Keratinocyte (primary cell): ENCODE measurements at regions not wholly inside any gene's neighbourhood (a gene's known extent, or its start where the extent isn't known, plus 50 kb on each side); places are given as distances from the start of the nearest gene placed in this dataset.

Source experiments
- DNase-seq: peaks from one replicate; pipeline ENCODE4 v3.0.0-alpha.2; 2011; ENCODE audit warnings: low read depth, missing footprints, low spot score
- FAIRE-seq: peaks from 2 replicates; lab custom pipeline; 2011; peaks lifted over from hg19 to GRCh38; lab: Jason Lieb, UNC
- H2AFZ ChIP-seq: 2 replicates; pipeline ENCODE4 v1.6.0; 2012; ENCODE audit warnings: low read length, control low read depth, inconsistent platforms; ENCODE audit not compliant: control insufficient read depth
- H3K27ac ChIP-seq: 2 replicates; pipeline ENCODE4 v1.5.1; 2011; ENCODE audit warnings: low read length; ENCODE audit not compliant: control insufficient read depth, insufficient read depth
- H3K27me3 ChIP-seq: 3 replicates; pipeline ENCODE4 v1.6.0; 2011; ENCODE audit warnings: low read length; ENCODE audit not compliant: control insufficient read depth, insufficient read depth; ENCODE audit errors: extremely low read depth
- H3K36me3 ChIP-seq, 2 experiments: 2 replicates in 1 of 2; 3 replicates in 1 of 2; pipeline ENCODE4 v1.5.1; 2011; ENCODE audit warnings: low read length in 2 of 2, mild to moderate bottlenecking in 1 of 2; ENCODE audit not compliant: control insufficient read depth in 2 of 2, insufficient read depth in 2 of 2; ENCODE audit errors: extremely low read depth in 1 of 2
- H3K4me1 ChIP-seq: 3 replicates; pipeline ENCODE4 v1.5.1; 2011; ENCODE audit warnings: low read length; ENCODE audit not compliant: control insufficient read depth, insufficient read depth; ENCODE audit errors: extremely low read depth
- H3K4me2 ChIP-seq: 3 replicates; pipeline ENCODE4 v1.6.0; 2011; ENCODE audit warnings: low read depth, low read length; ENCODE audit not compliant: control insufficient read depth, insufficient read depth; ENCODE audit errors: extremely low read depth
- H3K4me3 ChIP-seq, 3 experiments: fragments of 200-600 bp in 1 of 3; sonication (generic) in 1 of 3; 2 replicates in 2 of 3; 3 replicates in 1 of 3; pipeline ENCODE4 v1.5.1; 2011 to 2016; ENCODE audit warnings: low read length in 3 of 3, mild to moderate bottlenecking in 3 of 3, control low read depth in 2 of 3, inconsistent platforms in 1 of 3, low read depth in 1 of 3, mixed read lengths in 1 of 3, mixed run types in 1 of 3, moderate library complexity in 1 of 3; ENCODE audit not compliant: control insufficient read depth in 2 of 3, insufficient read depth in 2 of 3; ENCODE audit errors: extremely low read depth in 1 of 3
- H3K79me2 ChIP-seq: 2 replicates; pipeline ENCODE4 v1.6.0; 2012; ENCODE audit warnings: low read length; ENCODE audit not compliant: control insufficient read depth, insufficient read depth
- H3K9ac ChIP-seq: 3 replicates; pipeline ENCODE4 v1.6.0; 2011; ENCODE audit warnings: low read length; ENCODE audit not compliant: control insufficient read depth, insufficient read depth; ENCODE audit errors: extremely low read depth
- H3K9me1 ChIP-seq: 3 replicates; pipeline ENCODE4 v1.6.0; 2011; ENCODE audit warnings: low read length; ENCODE audit not compliant: control insufficient read depth, insufficient read depth; ENCODE audit errors: extremely low read depth
- H3K9me3 ChIP-seq: 2 replicates; pipeline ENCODE4 v1.5.1; 2012; ENCODE audit warnings: low read depth, low read length; ENCODE audit not compliant: control insufficient read depth
- H4K20me1 ChIP-seq: 3 replicates; pipeline ENCODE4 v1.6.0; 2011; ENCODE audit warnings: low read length; ENCODE audit not compliant: control insufficient read depth, insufficient read depth; ENCODE audit errors: extremely low read depth
- EZH2 ChIP-seq: IDR thresholded peaks from one replicate; pipeline ENCODE4 v1.6.1; 2012; ENCODE audit warnings: inconsistent platforms, mild to moderate bottlenecking, low read length, moderate library complexity
- dilution Hi-C: fragments of 300-500 bp; cut with MboI; formaldehyde crosslinking; loops from one replicate; pipeline ENCODE4 v1.7.0; 2020; ENCODE audit warnings: low sequenced_read_pairs; ENCODE audit not compliant: extremely low pct_ligation_motif_present
- TF ChIP-seq, protein P1 (sequence below), 3 experiments: IDR thresholded peaks in 1 of 3; conservative IDR thresholded peaks in 1 of 3; optimal IDR thresholded peaks in 1 of 3; 2 replicates in 2 of 3; 3 replicates in 1 of 3; pipeline versions ENCODE3 to v1.5.1; 2011; ENCODE audit warnings: low read length in 3 of 3, mild to moderate bottlenecking in 3 of 3, moderate library complexity in 2 of 3, control low read depth in 1 of 3, inconsistent platforms in 1 of 3; ENCODE audit not compliant: insufficient read depth in 2 of 3; ENCODE audit errors: extremely low read depth in 1 of 3

GRCh38 chr13:29664591-29664990 is 69.1 kb upstream of the SLC7A1 start:
- H3K9me1 ChIP-seq = no peaks in the 10 kb centered on the region
- no peak overlapping the region for H3K9ac ChIP-seq
- no peak overlapping the region for H2AFZ ChIP-seq
- H3K79me2 ChIP-seq = no peaks in the 10 kb centered on the region
- no peak for TF ChIP-seq EZH2
- TF ChIP-seq, protein P1, sequence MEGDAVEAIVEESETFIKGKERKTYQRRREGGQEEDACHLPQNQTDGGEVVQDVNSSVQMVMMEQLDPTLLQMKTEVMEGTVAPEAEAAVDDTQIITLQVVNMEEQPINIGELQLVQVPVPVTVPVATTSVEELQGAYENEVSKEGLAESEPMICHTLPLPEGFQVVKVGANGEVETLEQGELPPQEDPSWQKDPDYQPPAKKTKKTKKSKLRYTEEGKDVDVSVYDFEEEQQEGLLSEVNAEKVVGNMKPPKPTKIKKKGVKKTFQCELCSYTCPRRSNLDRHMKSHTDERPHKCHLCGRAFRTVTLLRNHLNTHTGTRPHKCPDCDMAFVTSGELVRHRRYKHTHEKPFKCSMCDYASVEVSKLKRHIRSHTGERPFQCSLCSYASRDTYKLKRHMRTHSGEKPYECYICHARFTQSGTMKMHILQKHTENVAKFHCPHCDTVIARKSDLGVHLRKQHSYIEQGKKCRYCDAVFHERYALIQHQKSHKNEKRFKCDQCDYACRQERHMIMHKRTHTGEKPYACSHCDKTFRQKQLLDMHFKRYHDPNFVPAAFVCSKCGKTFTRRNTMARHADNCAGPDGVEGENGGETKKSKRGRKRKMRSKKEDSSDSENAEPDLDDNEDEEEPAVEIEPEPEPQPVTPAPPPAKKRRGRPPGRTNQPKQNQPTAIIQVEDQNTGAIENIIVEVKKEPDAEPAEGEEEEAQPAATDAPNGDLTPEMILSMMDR (optimal IDR thresholded peaks at IDR 0.05 in 1 of 3, IDR thresholded peaks at IDR 0.05 in 1 of 3, conservative IDR thresholded peaks at IDR 0.05 in 1 of 3; ENCODE audit: extremely low read depth in 1 of 3, insufficient read depth in 2 of 3, low read length in 3 of 3) = no peak
- H3K27ac ChIP-seq = no peak overlapping the region
- no peak for FAIRE-seq
- H3K4me2 ChIP-seq = no peak overlapping the region
- H3K27me3 ChIP-seq = no peaks in the 10 kb centered on the region
- H4K20me1 ChIP-seq = no peaks in the 10 kb centered on the region
- no peaks in the 10 kb centered on the region for H3K4me1 ChIP-seq
- dilution Hi-C loops = no loop called here
- no peak overlapping the region for H3K4me3 ChIP-seq
- H3K36me3 ChIP-seq = no peaks in the 10 kb centered on the region
- DNase-seq = no peak
- peaks cover 4% of the 10 kb centered on the region for H3K9me3 ChIP-seq

DNA sequence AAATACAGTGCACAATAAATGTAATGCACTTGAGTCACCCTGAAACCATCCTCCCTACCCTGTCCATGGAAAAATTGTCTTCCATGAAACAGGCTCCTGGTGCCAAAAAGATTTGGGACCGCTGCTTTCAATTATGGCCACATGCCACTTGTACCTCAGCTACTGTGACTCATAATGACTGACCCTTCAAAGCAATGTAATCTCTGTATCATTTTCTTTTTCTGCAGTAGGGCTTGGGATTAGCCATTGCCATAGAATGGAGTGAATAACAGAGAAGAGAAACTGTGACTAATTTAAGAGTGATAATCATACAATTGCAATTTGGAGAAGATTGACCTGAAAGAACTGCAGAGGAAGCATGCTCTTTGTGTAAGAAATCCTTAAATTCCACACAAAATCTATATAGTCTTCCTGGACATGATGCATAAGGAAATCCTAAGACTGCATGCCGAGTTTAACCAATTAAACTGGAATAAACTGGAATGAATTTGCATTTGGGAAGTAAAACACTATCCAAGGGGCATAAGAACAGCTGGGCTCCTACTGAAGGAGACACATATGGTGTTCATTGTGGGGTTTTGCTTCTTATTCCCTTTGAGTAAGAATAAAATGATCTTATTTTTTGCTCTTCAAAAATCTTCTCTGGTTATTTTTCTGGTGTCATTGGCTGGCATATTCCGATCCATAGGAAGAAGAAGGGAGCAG is 59.5 kb upstream of the SLC7A1 start:
- H3K9ac ChIP-seq = no peak overlapping the region
- dilution Hi-C loops = no loop called here
- no peak for FAIRE-seq

More for the DNA sequence above, 59.5 kb upstream of the SLC7A1 start:
- H3K4me1 ChIP-seq = no peaks in the 10 kb centered on the region
- no peaks in the 10 kb centered on the region for H3K9me1 ChIP-seq
- no peaks in the 10 kb centered on the region for H3K27me3 ChIP-seq
- no peak for TF ChIP-seq EZH2
- TF ChIP-seq, protein P1 (optimal IDR thresholded peaks at IDR 0.05 in 1 of 3, IDR thresholded peaks at IDR 0.05 in 1 of 3, conservative IDR thresholded peaks at IDR 0.05 in 1 of 3; ENCODE audit: extremely low read depth in 1 of 3, insufficient read depth in 2 of 3, low read length in 3 of 3) = no peak
- H3K79me2 ChIP-seq = peaks cover 3% of the 10 kb centered on the region
- H3K9me3 ChIP-seq = no peaks in the 10 kb centered on the region
- no peak overlapping the region for H2AFZ ChIP-seq
- no peaks in the 10 kb centered on the region for H4K20me1 ChIP-seq
- no peak overlapping the region for H3K4me3 ChIP-seq
- no peak overlapping the region for H3K27ac ChIP-seq
- no peak overlapping the region for H3K4me2 ChIP-seq
- no peaks in the 10 kb centered on the region for H3K36me3 ChIP-seq
- no peak for DNase-seq
